H1 (cell line): ENCODE measurements at regions not wholly inside any gene's neighbourhood (a gene's known extent, or its start where the extent isn't known, plus 50 kb on each side); places are given as distances from the start of the nearest gene placed in this dataset.

Source experiments
- CTCF ChIA-PET: fragments of 300-600 bp; sonication (Branson Sonifier 250); formaldehyde crosslinking; loops from one replicate; lab custom pipeline; 2021; ENCODE audit not compliant: partially characterized antibody; lab: Charles Lee
- POLR2A ChIA-PET: fragments of 300-600 bp; sonication (Branson Sonifier 250); formaldehyde crosslinking; loops from one replicate; lab custom pipeline; 2021; ENCODE audit warnings: inconsistent platforms; ENCODE audit not compliant: partially characterized antibody; lab: Charles Lee
- DNase-seq, 2 experiments: peaks; one replicate each; pipeline versions ENCODE4 v3.0.0 to v3.0.0-alpha.2; 2010 to 2022; ENCODE audit warnings: low spot score in 2 of 2, low read depth in 1 of 2, mixed read lengths in 1 of 2
- FAIRE-seq: peaks from 2 replicates; lab custom pipeline; 2011; peaks lifted over from hg19 to GRCh38; lab: Jason Lieb, UNC
- H2AFZ ChIP-seq: 2 replicates; pipeline ENCODE4 v1.8.1; 2012; ENCODE audit warnings: low read length, inconsistent platforms
- H2AK5ac ChIP-seq: 2 replicates; pipeline ENCODE4 v1.6.1; 2013; ENCODE audit warnings: low read depth, low read length
- H2BK120ac ChIP-seq: replicated peaks from 2 replicates; pipeline ENCODE3; 2013; ENCODE audit warnings: low read depth, low read length, inconsistent platforms
- H2BK12ac ChIP-seq: 2 replicates; pipeline ENCODE4 v1.6.1; 2013; ENCODE audit warnings: low read depth, low read length
- H2BK15ac ChIP-seq: 2 replicates; pipeline ENCODE4 v1.6.1; 2013; ENCODE audit warnings: low read length
- H2BK20ac ChIP-seq: 2 replicates; pipeline ENCODE4 v1.6.1; 2013; ENCODE audit warnings: low read length
- H2BK5ac ChIP-seq: 2 replicates; pipeline ENCODE4 v1.6.1; 2013; ENCODE audit warnings: low read depth, low read length
- H3K14ac ChIP-seq: 2 replicates; pipeline ENCODE4 v1.6.1; 2013; ENCODE audit warnings: inconsistent platforms; ENCODE audit not compliant: insufficient read length
- H3K18ac ChIP-seq: 2 replicates; pipeline ENCODE4 v1.6.1; 2013; ENCODE audit warnings: low read length; ENCODE audit errors: extremely low read depth
- H3K23ac ChIP-seq: 2 replicates; pipeline ENCODE4 v1.6.1; 2013; ENCODE audit warnings: inconsistent platforms; ENCODE audit not compliant: insufficient read length
- H3K23me2 ChIP-seq: 2 replicates; pipeline ENCODE4 v1.6.1; 2013; ENCODE audit warnings: low read depth, low read length
- H3K27ac ChIP-seq: 2 replicates; pipeline ENCODE4 v1.6.1; 2011; ENCODE audit warnings: low read depth, low read length, inconsistent platforms
- H3K27me3 ChIP-seq, 4 experiments: replicated peaks in 1 of 4; 1 replicate in 1 of 4; 2 replicates in 3 of 4; pipeline versions ENCODE4 v1.6.1 to v1.8.1; 2011 to 2013; ENCODE audit warnings: low read length in 3 of 4, mild to moderate bottlenecking in 3 of 4, inconsistent platforms in 2 of 4, mixed read lengths in 2 of 4, moderate library complexity in 1 of 4; ENCODE audit not compliant: control insufficient read depth in 3 of 4, insufficient read depth in 3 of 4; ENCODE audit errors: extremely low read depth in 1 of 4
- H3K36me3 ChIP-seq, 4 experiments: 2 replicates each; pipeline versions ENCODE4 v1.6.1 to v1.8.1; 2011 to 2013; ENCODE audit warnings: mild to moderate bottlenecking in 4 of 4, low read length in 3 of 4, moderate library complexity in 2 of 4, control low read depth in 1 of 4, inconsistent platforms in 1 of 4; ENCODE audit not compliant: insufficient read depth in 4 of 4, control insufficient read depth in 2 of 4
- H3K4ac ChIP-seq: replicated peaks from 2 replicates; pipeline ENCODE3; 2013; ENCODE audit warnings: low read length, low read depth, mixed read lengths, inconsistent platforms; ENCODE audit not compliant: insufficient read length
- H3K4me1 ChIP-seq, 4 experiments: replicated peaks in 1 of 4; 1 replicate in 1 of 4; 2 replicates in 3 of 4; pipeline versions ENCODE4 v1.6.1 to v1.8.1; 2011 to 2013; ENCODE audit warnings: low read length in 3 of 4, inconsistent platforms in 2 of 4, mixed read lengths in 1 of 4; ENCODE audit not compliant: insufficient read depth in 4 of 4, control insufficient read depth in 3 of 4
- H3K4me2 ChIP-seq, 2 experiments: 2 replicates each; pipeline versions ENCODE4 v1.6.1 to v1.8.1; 2011 to 2013; ENCODE audit warnings: low read depth in 2 of 2, low read length in 2 of 2, control low read depth in 1 of 2, inconsistent platforms in 1 of 2, mild to moderate bottlenecking in 1 of 2; ENCODE audit not compliant: insufficient read depth in 1 of 2
- H3K4me3 ChIP-seq, 4 experiments: fragments of 200-600, 300-600 bp in 1 of 4; sonication (generic), shearing (Covaris generic), sonication (Bioruptor Twin) in 1 of 4; 2 replicates each; pipeline versions ENCODE4 v1.5.1 to v1.8.1; 2011 to 2016; ENCODE audit warnings: low read length in 4 of 4, low read depth in 3 of 4, control low read depth in 2 of 4, inconsistent platforms in 2 of 4, mild to moderate bottlenecking in 2 of 4, mixed read lengths in 1 of 4, moderate library complexity in 1 of 4; ENCODE audit not compliant: insufficient read depth in 2 of 4; ENCODE audit errors: extremely low read depth in 1 of 4
- H3K56ac ChIP-seq: replicated peaks from 2 replicates; pipeline ENCODE3; 2013; ENCODE audit warnings: low read depth, mild to moderate bottlenecking, mixed read lengths, low read length, inconsistent platforms; ENCODE audit not compliant: insufficient read length
- H3K79me1 ChIP-seq: 2 replicates; pipeline ENCODE4 v1.6.1; 2013; ENCODE audit warnings: low read depth, low read length, control low read depth
- H3K79me2 ChIP-seq, 2 experiments: 2 replicates each; pipeline versions ENCODE4 v1.6.1 to v1.8.1; 2012 to 2013; ENCODE audit warnings: low read length in 2 of 2, mild to moderate bottlenecking in 2 of 2, inconsistent platforms in 1 of 2; ENCODE audit not compliant: insufficient read depth in 2 of 2, control insufficient read depth in 1 of 2
- H3K9ac ChIP-seq, 4 experiments: replicated peaks in 1 of 4; 1 replicate in 1 of 4; 2 replicates in 3 of 4; pipeline versions ENCODE4 v1.6.1 to v1.8.1; 2011 to 2013; ENCODE audit warnings: low read depth in 3 of 4, low read length in 3 of 4, control low read depth in 2 of 4, mild to moderate bottlenecking in 2 of 4, moderate library complexity in 2 of 4, inconsistent platforms in 1 of 4; ENCODE audit errors: extremely low read depth in 1 of 4
- H3K9me3 ChIP-seq, 2 experiments: 2 replicates each; pipeline versions ENCODE4 v1.6.1 to v1.8.1; 2012 to 2013; ENCODE audit warnings: mild to moderate bottlenecking in 2 of 2, moderate library complexity in 2 of 2, control low read depth in 1 of 2, inconsistent platforms in 1 of 2, low read depth in 1 of 2, low read length in 1 of 2, mixed read lengths in 1 of 2; ENCODE audit not compliant: insufficient read depth in 2 of 2
- H4K20me1 ChIP-seq, 2 experiments: replicated peaks in 1 of 2; 2 replicates each; pipeline versions ENCODE3 to v1.8.1; 2011 to 2013; ENCODE audit warnings: inconsistent platforms in 2 of 2, low read length in 2 of 2, mild to moderate bottlenecking in 1 of 2; ENCODE audit not compliant: insufficient read depth in 2 of 2, control insufficient read depth in 1 of 2
- H4K5ac ChIP-seq: 2 replicates; pipeline ENCODE4 v1.6.1; 2013; ENCODE audit warnings: low read length, low read depth, mixed read lengths, inconsistent platforms; ENCODE audit not compliant: insufficient read length
- H4K8ac ChIP-seq: 2 replicates; pipeline ENCODE4 v1.8.0; 2013; ENCODE audit warnings: mild to moderate bottlenecking, moderate library complexity, low read length, inconsistent platforms; ENCODE audit not compliant: insufficient read depth; ENCODE audit errors: extremely low read depth
- H4K91ac ChIP-seq: replicated peaks from 2 replicates; pipeline ENCODE3; 2013; ENCODE audit warnings: low read length, mixed read lengths, inconsistent platforms; ENCODE audit not compliant: insufficient read length
- BACH1 ChIP-seq: IDR thresholded peaks from 2 replicates; pipeline ENCODE4 v1.6.1; 2012; ENCODE audit warnings: low read length, improper control_type of control experiment
- HDAC6 ChIP-seq: IDR thresholded peaks from one replicate; pipeline ENCODE4 v1.7.1; 2012; ENCODE audit warnings: low read depth, mild to moderate bottlenecking, inconsistent platforms, low read length, moderate library complexity
- KDM1A ChIP-seq: fragments of 200-600, 300-600 bp; sonication (generic); IDR thresholded peaks from 2 replicates; pipeline ENCODE4 v1.7.1; 2016; ENCODE audit warnings: mild to moderate bottlenecking, low read length, borderline replicate concordance
- RAD21 ChIP-seq, 2 experiments: IDR thresholded peaks in 1 of 2; conservative IDR thresholded peaks in 1 of 2; 2 replicates each; pipeline ENCODE4 v1.6.1; 2011; ENCODE audit warnings: low read depth in 2 of 2, low read length in 2 of 2, improper control_type of control experiment in 1 of 2, inconsistent platforms in 1 of 2, mild to moderate bottlenecking in 1 of 2, moderate library complexity in 1 of 2
- SP1 ChIP-seq: IDR thresholded peaks from 2 replicates; pipeline ENCODE4 v1.6.1; 2011; ENCODE audit warnings: low read depth, low read length
- TCF12 ChIP-seq: IDR thresholded peaks from 2 replicates; pipeline ENCODE4 v1.6.1; 2011; ENCODE audit warnings: low read depth, mild to moderate bottlenecking, low read length
- TEAD4 ChIP-seq: IDR thresholded peaks from 2 replicates; pipeline ENCODE4 v1.6.1; 2012; ENCODE audit warnings: low read depth, low read length, inconsistent platforms, mixed read lengths
- WGBS, 2 experiments: shearing (Covaris generic) in 1 of 2; methylation state at CpG; one replicate each; pipeline versions ENCODE4 v1.1.6 to v1.1.7; 2013 to 2015; ENCODE audit warnings: low lambda C conversion rate in 2 of 2, mixed read lengths in 2 of 2, inconsistent platforms in 1 of 2, low coverage in 1 of 2, missing lambda C conversion rate in 1 of 2; ENCODE audit not compliant: insufficient replicate concordance in 2 of 2, insufficient coverage in 1 of 2, insufficient read length in 1 of 2; ENCODE audit errors: extremely low coverage in 1 of 2, missing lambda C conversion rate in 1 of 2; 5-methylcytosine and 5-hydroxymethylcytosine counted together

DNA sequence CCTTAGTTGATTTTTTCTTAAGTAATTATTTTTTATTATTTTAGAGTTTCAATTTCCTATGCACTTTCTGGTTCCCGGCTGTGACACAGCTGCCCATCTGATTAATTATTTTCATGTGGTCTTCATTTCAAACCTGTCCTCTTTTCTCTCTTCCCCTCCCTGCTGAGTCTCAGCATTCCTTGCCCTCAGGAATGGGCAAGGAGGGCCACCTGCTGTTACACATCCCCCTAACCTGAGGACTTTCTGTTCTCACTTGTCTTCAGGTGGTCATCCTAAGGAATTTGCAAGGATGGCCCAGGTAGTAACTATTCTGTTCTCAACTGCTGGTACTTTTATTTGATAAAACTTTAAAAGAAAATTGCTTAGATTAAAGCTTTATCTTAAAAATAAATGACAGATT lies 545.0 kb downstream of the OTOL1 start:
- CTCF ChIA-PET = interaction anchor here (1.3 kb wide), 1 partner anchor 52 kb away, joined by 3 read pairs; no protein-coding TSS in a partner anchor
- POLR2A ChIA-PET = interaction anchor here (0.6 kb wide), 1 partner anchor 24 kb away, joined by 3 read pairs; no protein-coding TSS in a partner anchor
- H2AK5ac ChIP-seq = no peak overlapping the region
- H4K5ac ChIP-seq = no peak overlapping the region
- no peak overlapping the region for H2AFZ ChIP-seq
- H3K23me2 ChIP-seq = no peaks in the 10 kb centered on the region
- H2BK120ac ChIP-seq = no peak overlapping the region
- H2BK15ac ChIP-seq = no peak overlapping the region
- H3K18ac ChIP-seq = no peak overlapping the region
- no peak overlapping the region for H3K4ac ChIP-seq
- no peaks in the 10 kb centered on the region; a peak in 1 of 7 replicates for H3K4me1 ChIP-seq
- no peak overlapping the region for H2BK20ac ChIP-seq
- no peaks in the 10 kb centered on the region for H3K79me1 ChIP-seq
- no peaks in the 10 kb centered on the region for H3K79me2 ChIP-seq
- H3K9me3 ChIP-seq = peaks cover 3 to 8% of the 10 kb centered on the region in 2 experiments; a peak in 2 of 4 replicates
- DNase-seq (peak in 1 of 2 experiments; percentile 39), FAIRE-seq (no peak)
- H3K56ac ChIP-seq = no peak overlapping the region
- H3K27me3 ChIP-seq = no peaks in the 10 kb centered on the region
- no peak overlapping the region for H3K14ac ChIP-seq
- no peak overlapping the region for H2BK5ac ChIP-seq
- no peak overlapping the region for H2BK12ac ChIP-seq
- no peak overlapping the region for H4K91ac ChIP-seq
- no peak overlapping the region for H3K23ac ChIP-seq
- no peak overlapping the region for H4K8ac ChIP-seq
- H3K4me3 ChIP-seq = no peak overlapping the region
- no peak overlapping the region for H3K4me2 ChIP-seq
- no peaks in the 10 kb centered on the region for H3K36me3 ChIP-seq
- H3K27ac ChIP-seq = no peak overlapping the region
- WGBS, 2 experiments = 79% methylated on average over 1 of the region's 1 CpG; no CpG with 5 or more reads in 1 of the 2 experiments
- no peaks in the 10 kb centered on the region for H4K20me1 ChIP-seq
- no peak overlapping the region for H3K9ac ChIP-seq
- peak; percentile 40; the same call in 1 of the 2 replicates for TF ChIP-seq SP1
- 0 out of 4 replicates have a peak, but pooled peaks of 1 of the 2 experiments have one; percentile 4 for TF ChIP-seq RAD21 (IDR thresholded peaks at IDR 0.05 in 1 of 2, conservative IDR thresholded peaks at IDR 0.05 in 1 of 2; ENCODE audit: low read depth in 2 of 2, low read length in 2 of 2)
- TF ChIP-seq BACH1 = no peak
- TF ChIP-seq TEAD4 = peak; percentile 96
- TF ChIP-seq TCF12 = peak; percentile 72; the same call in 1 of the 2 replicates
- no peak for TF ChIP-seq HDAC6
- TF ChIP-seq KDM1A = peak; percentile 18; the same call in 1 of the 2 replicates
